NOMO-1 (cell line): ENCODE measurements at regions not wholly inside any gene's neighbourhood (a gene's known extent, or its start where the extent isn't known, plus 50 kb on each side); places are given as distances from the start of the nearest gene placed in this dataset.
"Not testable (repeated sequence)": the region's sequence is repeated elsewhere in the genome, so short reads cannot be mapped to it uniquely, and the experiment has no call there.

Experiments
- DNase-seq, 2 experiments: peaks; one replicate each; lab custom pipeline; 2025; ENCODE audit not compliant: unreplicated experiment in 2 of 2; lab: John Stamatoyannopoulos, UW

GRCh38 chr12:45490232-45490881 is 239.1 kb upstream of the ARID2 start:
- DNase-seq, result no peak

DNA sequence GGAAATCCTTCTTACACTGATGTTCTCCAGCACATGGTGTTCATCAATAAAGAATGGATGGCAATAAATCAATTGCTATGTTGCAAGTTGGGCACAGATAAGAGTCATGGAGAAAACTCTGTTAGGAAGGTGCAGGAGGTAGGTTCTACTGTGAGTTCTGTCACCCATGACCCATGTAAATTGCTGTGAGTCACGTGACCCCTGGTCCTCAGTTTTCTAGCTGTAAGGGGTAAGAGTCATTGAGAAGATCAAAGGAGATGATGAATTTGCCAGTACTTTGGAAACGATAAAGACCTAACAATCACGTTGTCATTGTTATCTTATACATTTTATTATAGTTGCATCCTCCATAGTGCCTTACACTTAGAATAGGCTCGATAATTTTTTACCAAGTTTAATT is 235.2 kb upstream of the ARID2 start:
- DNase-seq, result no peak

- peak in 1 of 2 experiments; percentile 5 for DNase-seq
These were observed 230.9 kb upstream of the ARID2 start for GRCh38 chr12:45498645-45499044.

GRCh38 chr12:45502481-45503128 is 226.9 kb upstream of the ARID2 start:
- no peak for DNase-seq

DNA sequence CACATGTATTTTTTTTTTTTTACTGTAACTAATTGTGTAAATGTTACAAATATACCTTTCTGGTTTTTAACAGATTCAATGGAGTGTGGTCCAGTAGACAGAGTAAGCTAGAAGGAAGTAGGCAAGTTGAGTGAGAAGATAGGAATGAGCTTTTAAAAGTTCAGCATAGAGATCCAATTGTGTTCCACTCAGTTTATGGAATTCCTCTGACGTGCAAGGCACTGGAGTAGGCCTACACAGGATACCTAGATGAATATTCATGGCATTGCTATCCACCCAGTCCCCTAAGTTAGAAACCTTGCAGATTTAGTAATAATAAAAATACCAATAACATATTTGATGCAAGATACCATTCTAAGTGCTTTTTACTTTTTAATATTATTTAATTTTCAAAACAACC is 225.6 kb upstream of the ARID2 start:
- no peak for DNase-seq

- no peak for DNase-seq
These were observed 225.0 kb upstream of the ARID2 start for GRCh38 chr12:45504316-45505010.

- peak; percentile 93 to 99 for DNase-seq
These were observed 220.3 kb upstream of the ARID2 start for GRCh38 chr12:45509187-45509586.

GRCh38 chr12:45509621-45510020 is 219.9 kb upstream of the ARID2 start:
- DNase-seq, result no peak

GRCh38 chr12:45517381-45517780 is 212.1 kb upstream of the ARID2 start:
- DNase-seq, result no peak

DNA sequence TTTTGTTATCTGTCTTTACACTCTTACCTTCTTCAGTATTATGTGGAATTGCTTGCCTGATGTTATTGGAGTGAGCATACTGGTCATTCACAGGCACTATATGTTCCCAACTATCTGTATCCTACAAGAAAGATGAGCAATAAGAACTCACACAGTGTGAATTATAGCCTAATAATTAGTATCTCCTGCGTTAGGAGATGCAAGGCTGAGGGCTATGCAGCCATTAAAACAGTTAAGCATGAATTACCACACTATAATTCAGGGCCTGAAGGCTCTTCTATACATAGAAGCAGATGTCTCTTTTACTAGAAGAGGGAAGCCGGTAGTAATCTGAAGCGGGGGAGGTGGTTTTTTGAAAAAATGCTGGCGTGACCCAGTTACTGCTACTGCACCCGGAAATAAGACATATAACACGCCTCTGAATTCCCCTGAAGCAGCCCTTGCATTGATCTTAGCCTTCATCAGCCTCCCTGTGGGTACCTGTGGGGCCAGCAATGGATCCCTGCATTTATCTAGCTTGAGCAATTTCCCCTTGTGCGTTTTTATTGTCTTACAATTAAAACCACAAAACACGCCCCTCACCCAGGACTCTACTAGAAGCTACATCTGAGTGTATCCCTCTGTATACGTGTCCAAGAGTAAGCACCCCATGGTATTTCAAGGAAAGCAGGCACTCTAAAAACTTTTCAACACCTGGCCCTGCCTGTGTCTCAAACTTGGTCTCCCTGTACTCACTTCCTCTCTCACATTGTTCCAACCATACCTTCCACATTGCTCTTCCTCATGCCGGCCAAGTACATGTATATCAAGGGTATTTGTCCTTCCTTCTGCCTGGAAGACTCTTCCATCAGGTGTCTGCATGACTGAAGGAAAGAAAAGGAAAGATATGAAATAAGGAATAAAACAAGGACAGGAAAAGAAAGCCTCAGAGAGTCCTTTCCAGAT is 210.9 kb upstream of the ARID2 start:
- peak; percentile 50 to 73 for DNase-seq

DNA sequence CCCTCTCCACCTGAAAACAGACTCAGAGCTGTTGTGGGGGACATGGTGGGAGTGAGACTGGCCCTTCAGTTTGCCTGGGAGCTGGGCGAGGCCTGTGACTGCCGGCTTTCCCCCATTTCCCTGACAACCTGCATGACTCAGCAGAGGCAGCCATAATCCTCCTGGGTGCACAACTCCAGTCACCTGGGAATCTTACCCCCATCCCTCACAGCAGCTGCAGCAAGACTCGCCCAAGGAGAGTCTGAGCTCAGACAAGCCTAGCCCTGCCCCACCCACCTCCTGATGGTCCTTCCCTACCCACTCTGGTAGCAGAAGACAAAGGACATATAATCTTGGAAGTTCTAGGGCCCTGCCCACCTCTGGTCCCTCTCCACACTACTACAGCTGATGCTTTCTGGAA is 207.3 kb upstream of the ARID2 start:
- no peak for DNase-seq

DNA sequence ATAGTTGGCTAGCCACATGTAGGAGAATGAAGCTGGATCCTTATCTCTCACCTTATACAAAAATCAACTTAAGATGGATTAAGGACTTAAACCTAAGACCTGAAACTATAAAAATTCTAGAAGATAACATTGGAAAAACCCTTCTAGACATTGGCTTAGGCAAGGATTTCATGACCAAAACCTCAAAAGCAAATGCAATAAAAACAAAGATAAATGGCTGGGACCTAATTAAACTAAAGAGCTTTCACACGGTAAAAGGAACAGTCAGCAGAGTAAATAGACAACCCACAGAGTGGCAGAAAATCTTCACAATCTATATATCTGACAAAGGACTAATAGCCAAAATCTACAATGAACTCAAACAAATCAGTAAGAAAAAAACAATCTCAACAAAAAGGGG is 202.7 kb upstream of the ARID2 start:
- DNase-seq, result not testable (repeated sequence)

DNA sequence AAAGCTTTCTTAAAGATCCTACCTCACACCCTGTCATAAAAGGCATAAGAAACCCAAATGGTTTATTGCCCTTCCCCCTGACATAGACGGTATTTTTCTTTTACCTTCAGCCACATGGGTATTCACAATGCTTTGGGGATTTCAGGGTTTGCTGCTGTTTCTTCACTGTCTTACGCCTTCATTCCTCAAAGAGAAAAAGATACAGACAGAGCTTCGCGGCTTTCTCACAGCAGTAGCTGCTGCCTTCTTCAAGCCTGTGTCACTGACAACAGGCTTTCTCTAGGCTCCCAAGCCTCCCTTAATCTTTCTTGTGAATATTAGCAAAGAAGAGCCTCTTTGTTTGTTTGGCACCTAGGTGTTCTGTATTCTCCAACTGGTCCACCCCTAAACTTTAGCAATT is 197.4 kb upstream of the ARID2 start:
- no peak for DNase-seq

DNA sequence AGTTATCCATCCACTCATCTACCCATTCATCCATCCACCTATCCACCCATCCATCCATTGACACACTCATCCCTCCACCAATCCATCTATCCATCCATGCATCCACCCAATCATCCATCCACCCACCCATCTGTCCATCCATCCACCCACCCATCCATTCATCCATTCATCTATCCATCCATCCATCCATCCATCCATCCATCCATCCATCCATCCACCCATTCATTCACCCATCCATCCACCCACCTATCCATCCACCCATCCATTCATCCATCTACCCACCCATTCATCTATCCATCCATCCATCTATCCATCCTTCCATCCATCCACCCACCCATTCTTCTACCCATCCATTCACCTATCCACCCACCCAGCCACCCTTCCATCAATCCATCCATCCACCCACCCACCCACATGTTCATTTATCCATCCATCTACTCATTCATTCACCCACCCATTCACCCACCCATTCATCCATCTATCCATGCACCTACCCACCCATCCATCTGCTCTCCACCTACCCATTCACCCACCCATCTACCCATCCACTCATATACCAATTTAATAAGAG is 193.8 kb upstream of the ARID2 start:
- DNase-seq, result no peak

GRCh38 chr12:45536284-45536683 is 193.2 kb upstream of the ARID2 start:
- DNase-seq, result no peak

- DNase-seq, result no peak
These were observed 188.7 kb upstream of the ARID2 start for GRCh38 chr12:45540661-45541341.

- peak; percentile 76 to 84 for DNase-seq
These were observed 185.6 kb upstream of the ARID2 start for GRCh38 chr12:45543887-45544286.

DNA sequence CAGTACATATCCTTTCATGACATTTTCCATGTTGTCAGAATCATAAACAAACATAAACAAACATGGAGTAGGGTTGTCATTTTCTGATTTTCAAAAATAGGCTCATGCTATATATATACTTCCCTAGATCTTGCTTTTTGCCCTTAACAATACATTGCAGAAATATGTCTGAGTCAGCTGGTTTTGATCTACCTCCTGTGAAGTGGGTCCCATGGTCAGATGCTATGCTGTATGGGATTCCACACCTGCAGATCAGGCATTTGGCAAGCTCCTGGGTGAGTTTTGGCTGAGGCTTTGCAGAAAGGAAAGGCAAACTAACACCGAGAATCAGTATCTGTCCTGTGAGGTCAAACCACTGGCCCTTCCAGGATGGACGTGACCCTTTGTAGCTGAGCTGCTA is 183.0 kb upstream of the ARID2 start:
- DNase-seq, result no peak

DNA sequence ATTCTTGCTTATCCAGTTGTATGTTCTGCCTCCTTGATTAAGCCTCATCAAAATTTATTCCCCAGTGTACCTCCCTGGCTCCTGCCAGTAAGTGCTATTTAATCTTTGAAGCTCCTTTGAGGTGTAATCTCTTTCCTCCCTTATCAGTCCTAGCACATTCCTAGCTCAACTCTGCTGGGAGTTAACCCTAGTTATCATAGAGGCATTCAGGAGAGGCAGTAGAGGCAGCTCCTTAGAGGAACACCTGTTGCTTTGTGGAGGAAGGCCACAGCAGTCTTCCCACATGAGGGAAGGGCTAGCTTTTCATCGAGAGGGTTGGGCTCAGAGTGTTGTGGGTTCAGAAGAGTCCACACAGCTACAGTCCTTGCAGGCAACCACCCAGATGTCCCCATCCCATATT is 182.4 kb upstream of the ARID2 start:
- DNase-seq, result no peak

DNA sequence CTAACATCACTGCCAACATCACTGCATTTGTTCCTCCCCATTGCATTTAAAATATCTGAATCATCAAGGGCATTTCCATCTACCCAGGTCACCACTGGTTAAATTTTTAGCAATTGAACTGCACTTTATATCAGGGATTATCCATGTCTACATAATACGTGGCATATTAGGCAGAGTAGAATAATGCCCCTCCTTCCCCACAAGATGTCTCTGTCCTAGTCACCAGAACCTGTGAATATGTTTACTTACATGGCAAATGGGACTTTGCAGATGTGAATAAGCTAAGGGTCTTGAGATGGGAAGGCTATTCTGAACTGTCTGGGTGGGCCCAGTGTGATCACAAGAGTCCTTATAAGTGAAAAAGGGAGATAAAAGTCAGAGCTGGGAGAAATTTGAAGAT is 181.7 kb upstream of the ARID2 start:
- DNase-seq, result no peak
